ENCODE measurements at regions not wholly inside any gene's neighbourhood (a gene's known extent, or its start where the extent isn't known, plus 50 kb on each side); places are given as distances from the start of the nearest gene placed in this dataset.
"Not testable (repeated sequence)": the region's sequence is repeated elsewhere in the genome, so short reads cannot be mapped to it uniquely, and the experiment has no call there.

DNA sequence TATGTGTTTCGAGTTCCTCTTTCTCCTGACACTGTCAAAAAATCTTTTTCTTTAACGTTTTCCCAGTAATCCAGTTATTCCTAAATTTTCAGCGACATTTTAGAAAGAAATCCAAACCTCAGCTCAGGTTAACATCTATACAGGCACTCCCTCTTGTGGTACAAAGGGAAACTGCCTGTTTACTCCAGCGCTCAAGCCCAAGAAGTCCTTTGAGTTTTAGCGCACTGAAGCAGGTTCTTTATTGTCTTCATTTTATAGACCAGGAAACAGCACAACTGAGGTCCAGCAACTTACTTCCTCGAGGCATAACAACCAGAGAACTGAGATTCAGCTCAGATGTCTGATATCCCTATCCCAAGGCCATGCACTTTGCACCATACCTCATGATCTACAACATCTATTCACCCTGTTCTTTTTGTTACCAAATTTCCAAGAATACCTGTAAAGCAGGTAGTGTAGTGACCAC, 287.2 kb upstream of the MKLN1 start:
- no peak for DNase-seq (ENCODE audit: low spot score)

DNA sequence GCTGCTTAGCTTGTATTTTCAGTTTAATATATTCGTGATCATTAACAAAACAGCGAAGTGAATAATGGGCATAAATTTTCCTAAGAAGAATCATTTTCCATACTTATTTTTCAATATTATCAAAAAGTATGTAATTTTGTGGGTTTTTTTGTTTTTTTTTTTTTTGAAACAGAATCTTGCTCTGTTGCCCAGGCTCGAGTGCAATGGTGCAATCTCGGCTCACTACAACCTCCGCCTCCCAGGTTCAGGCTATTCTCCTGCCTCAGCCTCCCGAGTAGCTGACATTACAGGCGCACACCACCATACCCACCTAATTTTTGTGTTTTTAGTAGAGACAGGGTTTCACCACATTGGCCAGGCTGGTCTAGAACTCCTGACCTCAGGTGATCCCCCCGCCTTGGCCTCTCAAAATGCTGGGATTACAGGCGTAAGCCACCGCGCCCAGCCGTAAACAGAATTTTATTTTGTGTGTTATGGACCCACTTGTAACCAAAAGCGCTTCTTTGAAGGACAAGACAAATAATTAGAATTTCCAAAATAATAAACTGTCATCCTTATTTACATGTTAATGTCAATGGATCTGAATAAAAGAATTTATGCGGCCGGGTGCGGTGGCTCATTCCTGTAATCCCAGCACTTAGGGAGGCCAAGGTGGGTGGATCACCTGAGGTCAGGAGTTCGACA, 286.5 kb upstream of the MKLN1 start:
- DNase-seq (ENCODE audit: low spot score), result not testable (repeated sequence)

- no peak for DNase-seq (ENCODE audit: low spot score)
Observed at GRCh38 chr7:131042269-131043160, 285.2 kb upstream of the MKLN1 start.

- no peak for DNase-seq (ENCODE audit: low spot score)
Observed at GRCh38 chr7:131045526-131045925, 282.1 kb upstream of the MKLN1 start.

GRCh38 chr7:131046246-131046645, 281.4 kb upstream of the MKLN1 start:
- no peak for DNase-seq (ENCODE audit: low spot score)

DNA sequence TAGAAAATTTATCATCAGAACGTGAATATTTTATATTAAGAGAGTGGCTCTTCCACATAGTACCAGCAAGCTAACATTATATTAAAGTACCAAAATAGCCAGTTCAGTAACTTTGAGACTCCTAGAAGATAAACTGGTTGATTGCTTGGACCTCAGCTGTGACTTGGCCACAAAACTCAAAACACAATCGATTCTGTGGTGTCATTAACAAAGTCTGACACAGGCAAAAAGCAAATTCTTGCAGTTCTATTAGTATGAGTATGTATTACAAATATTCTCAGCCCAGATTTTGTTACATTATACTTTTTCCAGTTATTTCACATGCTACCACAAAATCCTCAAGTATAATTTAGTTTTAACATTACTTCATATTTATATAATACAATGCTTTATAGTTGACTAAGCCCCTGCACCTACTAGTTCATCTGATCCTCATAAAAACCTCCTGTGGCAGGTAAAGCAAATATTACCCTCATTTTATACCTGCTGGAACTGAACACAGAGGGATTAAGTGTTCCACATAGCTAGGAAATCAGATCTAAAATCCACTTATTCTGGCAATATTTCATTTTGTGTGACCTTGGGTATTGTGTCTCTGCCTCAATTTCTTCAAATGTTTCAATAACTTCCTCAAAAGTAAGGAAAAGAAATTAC, 279.9 kb upstream of the MKLN1 start:
- DNase-seq (ENCODE audit: low spot score), result no peak

DNA sequence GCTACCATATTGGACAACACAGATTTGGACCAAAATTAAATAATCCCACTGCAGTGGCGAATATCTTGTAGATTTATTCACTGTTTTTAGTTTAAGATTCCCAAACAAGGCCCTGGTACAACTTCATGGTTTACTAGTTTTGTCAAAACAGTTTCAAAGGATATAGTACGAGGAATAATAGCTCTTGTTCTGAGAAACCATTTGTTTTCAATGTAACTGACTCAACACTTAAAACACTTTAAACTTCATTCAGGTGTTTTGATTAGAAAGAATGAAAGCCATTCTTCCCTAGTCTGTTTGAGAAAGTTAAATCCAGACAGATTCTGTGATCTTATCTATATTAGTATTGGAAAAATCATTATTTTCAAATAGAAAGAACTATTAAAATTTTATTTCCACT, 276.4 kb upstream of the MKLN1 start:
- no peak for DNase-seq (ENCODE audit: low spot score)

GRCh38 chr7:131052285-131052904, 275.3 kb upstream of the MKLN1 start:
- DNase-seq (ENCODE audit: low spot score), result no peak

DNA sequence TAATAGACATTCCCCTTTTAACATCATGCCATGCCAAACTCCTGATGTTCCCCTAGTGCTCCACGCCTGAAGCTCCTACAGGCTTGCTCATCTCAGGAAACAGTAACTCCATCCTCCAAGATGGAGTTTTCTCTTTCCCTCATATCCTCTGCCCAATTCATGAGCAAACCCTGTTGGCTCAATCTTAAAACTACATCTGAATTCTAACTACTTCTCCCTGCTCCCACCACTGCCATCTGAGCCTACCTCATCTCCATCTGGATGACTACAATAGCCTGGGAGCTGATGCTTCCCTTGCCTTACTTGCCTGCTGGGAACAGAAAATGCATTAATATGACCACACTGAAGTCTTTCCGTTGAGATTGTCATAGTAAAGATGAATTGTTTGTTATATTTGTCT, 271.7 kb upstream of the MKLN1 start:
- no peak for DNase-seq (ENCODE audit: low spot score)

GRCh38 chr7:131057015-131057793, 270.5 kb upstream of the MKLN1 start:
- DNase-seq (ENCODE audit: low spot score), result no peak

GRCh38 chr7:131057794-131058070, 269.9 kb upstream of the MKLN1 start:
- no peak for DNase-seq (ENCODE audit: low spot score)

DNA sequence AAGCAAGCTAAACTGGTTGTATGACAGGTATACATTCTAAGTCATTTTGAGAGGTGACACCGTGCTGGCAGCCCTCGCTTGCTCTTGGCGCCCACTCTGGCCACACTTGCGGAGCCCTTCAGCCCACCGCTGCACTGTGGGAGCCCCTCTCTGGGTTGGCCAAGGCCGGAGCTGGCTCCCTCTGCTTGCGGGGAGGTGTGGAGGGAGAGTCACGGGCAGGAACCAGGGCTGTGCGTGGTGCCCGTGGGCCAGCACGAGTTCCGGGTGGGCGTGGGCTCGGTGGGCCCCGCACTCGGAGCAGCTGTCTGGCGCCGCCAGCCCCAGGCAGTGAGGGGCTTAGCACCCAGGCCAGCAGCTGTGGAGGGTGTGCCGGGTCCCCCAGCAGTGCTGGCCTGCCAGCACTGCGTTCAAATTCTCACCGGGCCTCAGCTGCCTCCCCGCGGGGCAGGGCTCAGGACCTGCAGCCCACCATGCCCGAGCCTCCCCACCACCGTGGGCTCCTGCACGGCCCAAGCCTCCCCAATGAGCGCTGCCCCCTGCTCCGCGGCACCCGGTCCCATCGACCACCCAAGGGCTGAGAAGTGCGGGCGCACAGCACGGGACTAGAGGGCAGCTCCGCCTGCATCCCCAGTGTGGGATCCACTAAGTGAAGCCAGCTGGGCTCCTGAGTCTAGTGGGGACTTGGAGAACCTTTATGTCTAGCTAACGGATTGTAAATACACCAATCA, 269.0 kb upstream of the MKLN1 start:
- DNase-seq (ENCODE audit: low spot score), result not testable (repeated sequence)

GRCh38 chr7:131059401-131059800, 268.3 kb upstream of the MKLN1 start:
- DNase-seq (ENCODE audit: low spot score), result not testable (repeated sequence)

DNA sequence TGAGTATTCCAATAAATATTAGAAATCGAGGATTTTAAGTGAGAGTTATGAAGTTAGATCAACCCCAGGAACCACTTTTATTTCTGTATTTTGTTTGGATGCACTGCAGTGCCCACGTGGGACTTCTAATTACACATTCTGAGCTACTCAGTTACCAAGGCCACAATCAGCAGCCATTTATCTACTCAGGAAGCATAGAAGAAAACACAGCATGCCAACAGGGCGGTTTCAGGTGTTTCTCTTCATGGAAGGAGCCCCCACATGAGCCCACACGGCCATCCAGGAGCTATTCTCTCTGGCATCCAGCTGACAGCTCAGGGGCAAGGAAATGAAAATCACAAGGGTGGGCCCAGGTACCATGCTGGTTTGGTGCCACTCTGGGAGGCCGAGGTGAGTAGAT, 266.5 kb upstream of the MKLN1 start:
- no peak for DNase-seq (ENCODE audit: low spot score)

GRCh38 chr7:131061818-131062217, 265.9 kb upstream of the MKLN1 start:
- no peak for DNase-seq (ENCODE audit: low spot score)

DNA sequence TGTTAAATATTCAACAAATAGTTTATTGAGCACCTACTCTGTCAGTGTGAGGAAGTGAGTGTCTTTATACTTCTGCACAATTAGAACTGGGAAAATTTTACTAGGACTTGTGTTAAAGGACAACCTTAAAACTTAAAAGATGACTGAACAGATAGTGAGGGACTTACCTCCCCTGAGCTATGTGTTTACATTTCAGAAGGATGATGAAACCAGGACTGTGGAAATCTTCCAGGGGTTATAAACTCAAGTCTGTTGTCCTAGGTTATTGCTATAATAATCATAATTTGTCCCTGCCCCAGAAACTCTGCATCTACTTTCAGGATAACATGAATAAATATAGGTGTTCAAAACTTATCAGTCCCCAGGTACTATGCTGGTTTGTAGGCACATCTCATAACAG, 261.0 kb upstream of the MKLN1 start:
- no peak for DNase-seq (ENCODE audit: low spot score)

GRCh38 chr7:131067220-131067619, 260.5 kb upstream of the MKLN1 start:
- no peak for DNase-seq (ENCODE audit: low spot score)

DNA sequence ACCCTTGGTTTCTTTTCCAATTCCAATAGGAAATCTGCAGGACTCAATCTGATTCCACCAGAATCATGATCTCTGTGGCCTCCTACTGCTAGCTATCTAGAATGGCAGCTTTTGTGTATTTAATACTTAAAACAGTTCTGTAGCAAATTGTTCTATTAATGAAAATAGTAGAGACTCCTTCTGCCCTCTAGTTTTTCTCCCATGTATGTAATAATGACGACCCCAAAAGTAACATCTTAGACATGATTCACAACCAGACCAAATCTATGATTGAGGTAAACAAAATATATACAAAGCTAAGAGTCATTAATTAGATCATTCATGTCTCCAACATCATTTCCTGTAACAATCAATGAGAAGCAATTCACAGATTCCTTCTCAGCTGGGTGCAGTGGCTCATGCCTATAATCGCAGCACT, 259.1 kb upstream of the MKLN1 start:
- no peak for DNase-seq (ENCODE audit: low spot score)

DNA sequence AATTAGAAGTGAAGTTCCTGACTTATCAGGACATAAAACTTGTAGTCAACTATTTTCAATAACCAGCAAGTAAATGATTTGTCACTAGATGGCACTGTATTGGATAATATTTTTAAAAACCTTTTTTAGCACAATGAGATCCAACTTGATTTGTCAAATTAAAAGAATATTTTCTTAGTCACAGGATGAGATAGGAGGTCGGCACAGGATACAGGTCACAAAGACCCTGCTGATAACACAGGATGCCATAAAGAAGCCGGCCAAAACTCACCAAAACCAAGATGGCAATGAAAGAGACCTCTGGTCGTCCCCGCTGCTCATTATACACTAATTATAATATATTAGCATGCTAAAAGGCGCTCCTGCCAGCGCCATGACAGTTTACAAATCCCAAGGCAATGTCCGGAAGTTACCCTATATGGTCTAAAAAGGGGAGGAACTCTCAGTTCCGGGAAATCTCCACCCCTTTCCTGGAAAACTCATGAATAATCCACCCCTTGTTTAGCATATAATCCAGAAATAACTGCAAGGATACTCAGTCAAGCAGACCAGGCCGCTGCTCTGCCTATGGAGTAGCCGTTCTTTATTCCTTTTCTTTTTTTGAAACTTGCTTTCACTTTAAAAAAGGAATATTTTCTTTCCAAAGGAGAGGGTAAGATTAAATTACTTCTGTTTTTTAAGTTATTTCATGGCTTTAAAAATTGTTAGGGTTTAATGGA, 255.7 kb upstream of the MKLN1 start:
- no peak for DNase-seq (ENCODE audit: low spot score)
